NCI-H1417 treated with DMSO at 0.1 percent for 48 hours (cell line): ENCODE measurements at regions not wholly inside any gene's neighbourhood (a gene's known extent, or its start where the extent isn't known, plus 50 kb on each side); places are given as distances from the start of the nearest gene placed in this dataset.
A peak's percentile ranks its signal among the peaks of the same experiment; 100 is the strongest.

Source experiments
- DNase-seq: peaks from one replicate; lab custom pipeline; 2025; lab: John Stamatoyannopoulos, UW

- DNase-seq, result no peak
Measured at GRCh38 chr20:6490849-6491248, 276.6 kb upstream of the BMP2 start.

DNA sequence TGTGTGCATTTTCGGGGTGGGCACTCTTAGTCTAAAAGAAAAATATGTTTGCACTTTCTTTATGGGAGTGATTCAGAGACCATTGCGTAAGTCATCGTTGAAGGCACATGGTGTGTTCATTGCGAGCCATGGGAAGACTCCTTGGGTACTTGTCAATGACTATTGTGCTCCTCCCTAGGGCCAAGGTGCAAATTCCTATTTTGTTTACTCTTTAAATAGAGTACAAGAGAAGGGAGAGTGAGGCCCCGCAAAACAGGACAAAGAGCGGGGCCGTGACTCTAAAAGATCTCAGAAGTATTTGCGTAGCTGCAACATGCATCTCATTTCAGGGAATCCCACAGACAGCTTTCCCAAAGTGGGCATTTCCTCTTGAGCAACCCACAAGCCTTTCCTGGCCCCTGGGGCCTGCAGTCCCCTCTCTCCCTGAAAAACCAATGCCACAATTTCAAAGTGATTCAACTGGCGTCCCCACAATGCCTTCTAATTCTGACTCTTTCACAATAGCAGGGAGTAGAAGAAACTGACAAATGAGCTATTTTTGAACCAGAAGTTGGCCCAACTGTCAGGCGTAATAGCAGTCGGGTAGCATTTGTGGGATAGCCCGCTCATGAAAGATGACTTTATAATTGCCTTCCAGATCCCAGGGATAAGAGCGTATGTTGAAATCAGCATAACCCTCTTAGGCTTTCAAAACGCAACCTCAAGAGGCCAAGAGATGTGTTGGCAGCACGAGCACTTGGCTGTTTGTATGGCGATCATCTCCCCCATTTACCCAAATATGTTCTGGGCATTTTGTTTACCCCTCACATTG, 277.9 kb upstream of the BMP2 start:
- no peak for DNase-seq

DNA sequence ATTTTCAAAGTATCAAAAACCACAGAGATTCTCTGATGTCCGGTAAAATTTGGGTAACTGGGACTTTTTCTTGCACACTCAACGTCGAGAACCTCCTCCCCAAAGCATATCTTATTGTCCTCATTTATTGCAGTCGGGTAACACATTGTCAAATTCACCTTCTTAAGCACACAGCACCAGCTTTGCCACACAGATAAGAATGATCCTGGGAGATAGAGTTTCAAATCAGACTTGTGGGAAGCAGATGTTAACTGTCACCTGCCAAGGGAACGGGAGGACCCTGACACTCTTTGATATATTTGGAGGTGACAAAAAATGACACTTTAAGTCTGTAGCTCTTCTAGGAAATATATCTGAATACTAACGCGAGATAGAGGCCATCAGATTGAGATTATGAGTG, 282.1 kb upstream of the BMP2 start:
- DNase-seq, result no peak

DNA sequence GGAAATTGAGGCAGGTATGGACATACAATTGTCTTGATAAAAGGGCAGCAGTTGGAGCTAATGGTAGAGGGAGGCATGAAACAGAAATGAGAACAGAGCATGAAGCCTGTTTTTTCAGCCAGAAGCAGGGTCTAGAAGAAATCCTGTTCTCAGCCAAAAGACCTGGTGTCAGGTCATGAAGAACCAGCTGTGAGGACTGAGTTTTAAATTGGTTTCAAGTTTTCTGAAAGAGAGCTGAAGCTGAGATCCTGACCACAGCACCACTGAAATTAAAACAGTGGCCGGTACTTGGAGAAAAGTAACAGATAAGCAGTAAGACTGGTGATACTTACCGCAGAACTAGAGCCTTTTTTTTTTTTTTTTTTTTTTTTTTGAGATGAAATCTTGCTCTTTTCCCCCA, 283.8 kb upstream of the BMP2 start:
- DNase-seq, result no peak

GRCh38 chr20:6482486-6482885, 285.0 kb upstream of the BMP2 start:
- DNase-seq, result no peak

DNA sequence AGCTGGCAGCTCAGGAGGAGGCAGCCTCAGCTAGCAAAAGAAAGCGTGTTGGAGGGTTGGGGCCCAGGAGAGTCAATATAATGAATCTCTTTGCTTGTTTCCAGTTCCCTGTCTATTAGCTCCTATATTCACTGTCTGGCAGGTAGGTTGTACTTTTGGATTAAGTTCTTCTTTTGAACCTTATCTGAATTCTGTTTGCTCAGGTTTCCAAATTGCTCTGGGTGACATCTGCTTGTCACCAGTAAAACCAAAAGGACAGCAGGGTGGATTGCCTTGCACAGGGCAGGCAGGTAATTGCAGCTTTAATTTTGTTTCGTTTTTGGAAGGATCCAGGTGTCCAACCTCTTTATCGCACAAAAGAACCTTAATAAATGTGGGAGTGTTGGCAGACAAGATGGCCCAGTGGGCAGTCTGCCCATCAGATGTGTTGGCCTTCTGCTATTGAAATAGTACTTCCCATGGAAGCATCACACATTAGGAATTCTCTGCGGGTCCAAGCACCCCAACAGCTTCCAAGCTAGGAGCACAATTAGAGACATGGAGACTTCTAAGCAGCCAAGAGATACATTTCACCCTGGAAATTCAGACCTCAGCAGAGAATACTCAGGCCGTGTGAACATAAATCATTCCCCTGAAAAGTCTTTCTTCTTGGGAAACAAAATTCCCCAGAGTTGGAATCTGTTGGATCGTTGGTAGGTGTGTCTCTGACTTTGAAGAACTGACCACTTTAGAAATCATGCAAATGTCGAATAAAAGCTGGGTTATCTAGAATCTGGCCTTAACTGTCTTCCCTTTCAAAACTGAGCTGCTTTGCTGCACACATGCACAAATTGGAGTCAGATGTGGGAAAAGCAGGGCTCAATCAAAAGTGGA, 286.9 kb upstream of the BMP2 start:
- DNase-seq, result peak; percentile 3

- no peak for DNase-seq
Measured at GRCh38 chr20:6473197-6473596, 294.3 kb upstream of the BMP2 start.

- no peak for DNase-seq
Measured at GRCh38 chr20:6471871-6472270, 295.6 kb upstream of the BMP2 start.

GRCh38 chr20:6471110-6471647, 296.3 kb upstream of the BMP2 start:
- no peak for DNase-seq

DNA sequence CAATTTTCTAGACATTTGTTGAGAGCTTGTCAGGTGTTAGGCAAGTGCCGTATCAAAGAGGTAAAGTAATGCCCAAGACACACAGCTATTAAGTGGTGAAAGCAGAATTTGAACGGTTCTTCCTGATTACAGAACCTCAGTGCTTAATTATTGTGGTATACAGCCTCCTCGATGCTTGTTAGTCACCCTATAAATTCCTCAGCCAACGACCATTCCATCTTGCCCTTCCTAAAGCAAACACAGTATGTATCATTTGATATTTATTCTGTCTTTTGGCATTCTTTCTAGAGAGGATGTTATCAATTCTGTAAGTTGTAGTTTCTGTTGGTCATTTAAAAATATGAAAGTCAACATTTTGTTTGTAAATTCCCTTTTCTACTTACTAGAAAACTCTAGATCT, 297.8 kb upstream of the BMP2 start:
- DNase-seq, result no peak

DNA sequence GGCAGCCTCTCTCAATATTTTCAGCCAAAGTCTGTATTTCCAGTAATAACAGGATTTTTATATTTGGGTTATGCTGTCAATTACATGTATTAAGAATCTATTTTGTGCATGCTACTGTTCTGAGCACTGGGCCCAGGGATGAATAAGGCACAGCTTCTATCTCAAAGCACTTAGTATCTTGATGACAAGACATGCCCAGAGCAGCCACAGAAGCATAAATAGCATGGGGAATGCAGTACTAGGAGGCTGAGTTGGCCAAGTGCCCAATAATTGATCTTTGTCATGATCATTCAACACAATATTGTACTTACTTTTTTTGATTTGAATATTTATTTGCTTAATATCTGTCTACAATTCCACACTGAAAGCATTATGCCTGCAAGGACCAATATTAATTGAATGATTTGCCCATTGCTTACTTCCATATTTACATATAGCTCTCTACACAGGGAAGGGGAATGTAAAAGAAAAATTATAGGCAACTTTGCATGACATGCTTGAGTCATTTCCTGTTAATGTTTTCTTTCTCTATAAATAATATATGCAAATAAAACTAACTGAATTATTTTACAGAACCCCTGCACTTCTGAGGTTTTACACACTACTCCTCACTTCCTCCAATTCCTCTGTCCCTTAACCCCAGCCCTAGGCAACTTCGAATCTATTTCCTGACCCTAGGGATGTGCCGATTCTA, 298.9 kb upstream of the BMP2 start:
- no peak for DNase-seq

DNA sequence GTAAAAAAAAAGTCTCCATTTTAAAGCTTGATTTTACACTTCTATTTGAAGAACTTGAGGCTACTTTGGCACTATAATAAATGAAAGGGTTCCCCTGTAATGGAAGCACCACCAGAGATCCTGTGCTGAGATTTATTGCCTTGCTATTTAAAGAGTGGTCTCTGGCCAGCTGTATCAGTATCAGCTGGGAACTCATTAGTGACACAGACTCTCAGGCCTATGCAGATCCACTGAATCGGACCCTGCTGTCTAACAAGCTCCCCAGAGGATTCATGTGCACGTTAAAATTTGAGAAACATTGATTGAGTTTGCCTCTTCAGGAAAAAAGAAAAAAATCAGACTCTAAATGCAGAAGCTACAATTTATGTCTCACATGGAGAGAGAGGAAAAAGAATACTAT, 299.9 kb upstream of the BMP2 start:
- DNase-seq, result no peak

GRCh38 chr20:6466075-6466810, 301.2 kb upstream of the BMP2 start:
- no peak for DNase-seq

DNA sequence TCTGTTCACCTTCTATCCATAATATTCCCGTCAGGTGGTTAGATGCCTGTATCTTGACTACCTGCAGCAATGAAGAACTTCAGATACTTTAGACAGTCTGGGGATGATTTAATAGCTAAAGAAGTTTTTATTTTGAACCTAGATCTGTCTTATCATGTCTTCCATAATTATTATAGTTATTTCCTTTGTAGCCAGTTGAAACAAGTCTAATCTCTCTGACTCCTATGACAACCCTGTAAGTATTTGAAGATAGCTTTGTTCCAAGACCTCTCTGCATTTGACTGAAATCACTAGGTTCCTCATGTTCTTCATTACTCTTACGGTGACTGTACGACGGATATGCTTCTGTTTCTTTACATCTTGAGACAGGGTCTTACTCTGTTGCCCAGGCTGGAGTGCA, 316.6 kb upstream of the BMP2 start:
- DNase-seq, result no peak

- DNase-seq, result no peak
Measured at GRCh38 chr20:6440443-6440799, 317.6 kb upstream of the FERMT1 start.

- DNase-seq, result no peak
Measured at GRCh38 chr20:6439737-6440442, 317.1 kb upstream of the FERMT1 start.

- no peak for DNase-seq
Measured at GRCh38 chr20:6434131-6434530, 311.3 kb upstream of the FERMT1 start.

GRCh38 chr20:6430381-6430780, 307.6 kb upstream of the FERMT1 start:
- no peak for DNase-seq

- no peak for DNase-seq
Measured at GRCh38 chr20:6426287-6426891, 303.6 kb upstream of the FERMT1 start.

- no peak for DNase-seq
Measured at GRCh38 chr20:6421321-6422248, 298.8 kb upstream of the FERMT1 start.
